ENCODE measurements at regions not wholly inside any gene's neighbourhood (a gene's known extent, or its start where the extent isn't known, plus 50 kb on each side); places are given as distances from the start of the nearest gene placed in this dataset.

- no peak overlapping the region for H3K4me3 ChIP-seq
- H3K4me1 ChIP-seq, result no peaks in the 10 kb centered on the region
- DNase-seq (no peak), ATAC-seq (no peak)
- intact Hi-C loops (cut with DNase I), result no loop called here
- TF ChIP-seq CTCF (IDR thresholded peaks at IDR 0.05), result no peak
- H3K27me3 ChIP-seq, result no peaks in the 10 kb centered on the region
- no peaks in the 10 kb centered on the region for H3K36me3 ChIP-seq
- H3K9me3 ChIP-seq, result no peaks in the 10 kb centered on the region
- no peak overlapping the region for H3K27ac ChIP-seq
Measured at GRCh38 chr9:79021084-79021483, 550.7 kb upstream of the TLE4 start.

- H3K9me3 ChIP-seq, result no peaks in the 10 kb centered on the region
- TF ChIP-seq CTCF (IDR thresholded peaks at IDR 0.05), result no peak
- H3K36me3 ChIP-seq, result no peaks in the 10 kb centered on the region
- H3K27me3 ChIP-seq, result no peaks in the 10 kb centered on the region
- H3K27ac ChIP-seq, result no peak overlapping the region
- intact Hi-C loops (cut with DNase I), result no loop called here
- ATAC-seq (no peak), DNase-seq (no peak)
- no peaks in the 10 kb centered on the region for H3K4me1 ChIP-seq
- H3K4me3 ChIP-seq, result no peak overlapping the region
Measured at GRCh38 chr9:79023134-79023580, 548.6 kb upstream of the TLE4 start.

- no peak for DNase-seq
- H3K36me3 ChIP-seq, result no peaks in the 10 kb centered on the region
- H3K27ac ChIP-seq, result no peak overlapping the region
Measured at GRCh38 chr9:79026316-79026715, 545.4 kb upstream of the TLE4 start.

GRCh38 chr9:79028101-79028500 lies 543.7 kb upstream of the TLE4 start:
- intact Hi-C loops (cut with DNase I), result no loop called here
- DNase-seq (no peak), ATAC-seq (no peak)

More at GRCh38 chr9:79026316-79026715, 545.4 kb upstream of the TLE4 start:
- Histone ChIP-seq H3K9me3 (no peaks in the 10 kb centered on the region), H3K4me3 (no peak overlapping the region), H3K4me1 (no peaks in the 10 kb centered on the region), H3K27me3 (no peaks in the 10 kb centered on the region)
- intact Hi-C loops (cut with DNase I), result no loop called here
- no peak for ATAC-seq
- no peak for TF ChIP-seq CTCF (IDR thresholded peaks at IDR 0.05)

GRCh38 chr9:79034583-79034982 lies 537.2 kb upstream of the TLE4 start:
- TF ChIP-seq CTCF (IDR thresholded peaks at IDR 0.05), result no peak
- no peak overlapping the region for H3K4me3 ChIP-seq
- intact Hi-C loops (cut with DNase I), result no loop called here
- no peak for DNase-seq
- H3K9me3 ChIP-seq, result no peaks in the 10 kb centered on the region
- H3K36me3 ChIP-seq, result no peaks in the 10 kb centered on the region
- no peaks in the 10 kb centered on the region for H3K4me1 ChIP-seq
- no peak for ATAC-seq
- H3K27ac ChIP-seq, result no peak overlapping the region
- H3K27me3 ChIP-seq, result no peaks in the 10 kb centered on the region

More at GRCh38 chr9:79028101-79028500, 543.7 kb upstream of the TLE4 start:
- Histone ChIP-seq H3K27ac (no peak overlapping the region), H3K4me1 (no peaks in the 10 kb centered on the region), H3K9me3 (no peaks in the 10 kb centered on the region), H3K36me3 (no peaks in the 10 kb centered on the region), H3K4me3 (no peak overlapping the region), H3K27me3 (no peaks in the 10 kb centered on the region)
- no peak for TF ChIP-seq CTCF (IDR thresholded peaks at IDR 0.05)

- H3K9me3 ChIP-seq, result no peaks in the 10 kb centered on the region
- intact Hi-C loops (cut with DNase I), result no loop called here
- DNase-seq (no peak), ATAC-seq (no peak)
- H3K27ac ChIP-seq, result no peak overlapping the region
- H3K27me3 ChIP-seq, result no peaks in the 10 kb centered on the region
- H3K36me3 ChIP-seq, result no peaks in the 10 kb centered on the region
- no peak for TF ChIP-seq CTCF (IDR thresholded peaks at IDR 0.05)
- H3K4me1 ChIP-seq, result no peaks in the 10 kb centered on the region
- no peak overlapping the region for H3K4me3 ChIP-seq
Measured at GRCh38 chr9:79037338-79037737, 534.4 kb upstream of the TLE4 start.

Data from upper lobe of right lung (tissue), 1 donor.